ENCODE measurements at regions not wholly inside any gene's neighbourhood (a gene's known extent, or its start where the extent isn't known, plus 50 kb on each side); places are given as distances from the start of the nearest gene placed in this dataset.
A peak's percentile ranks its signal among the peaks of the same experiment; 100 is the strongest.

GRCh38 chr12:19924360-19924759 lies 444.0 kb upstream of the PDE3A start:
- no peak for DNase-seq

- no peak for DNase-seq
Measured at GRCh38 chr12:19925841-19926240, 442.5 kb upstream of the PDE3A start.

DNA sequence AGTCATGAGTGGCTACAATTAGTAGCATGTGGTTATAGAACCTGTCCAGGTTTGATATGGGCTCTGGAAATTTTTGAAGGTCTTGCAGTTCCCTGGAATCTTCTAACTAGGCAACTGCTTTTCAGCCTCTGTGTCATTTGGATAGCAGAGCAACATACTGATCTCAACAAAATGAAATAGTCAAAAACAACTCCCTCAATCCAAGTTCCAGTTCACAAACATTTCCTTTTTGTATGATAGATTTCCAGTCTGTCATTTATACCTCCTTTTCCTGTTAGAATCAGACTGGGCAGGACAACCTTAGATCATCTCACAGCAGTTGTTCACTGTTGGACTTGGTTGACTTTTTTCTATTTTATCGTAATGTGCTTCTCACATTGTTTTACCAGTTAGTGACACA lies 442.1 kb upstream of the PDE3A start:
- DNase-seq: no peak

GRCh38 chr12:19927661-19928060 lies 440.7 kb upstream of the PDE3A start:
- no peak for DNase-seq

- no peak for DNase-seq
Measured at GRCh38 chr12:19932413-19932812, 435.9 kb upstream of the PDE3A start.

DNA sequence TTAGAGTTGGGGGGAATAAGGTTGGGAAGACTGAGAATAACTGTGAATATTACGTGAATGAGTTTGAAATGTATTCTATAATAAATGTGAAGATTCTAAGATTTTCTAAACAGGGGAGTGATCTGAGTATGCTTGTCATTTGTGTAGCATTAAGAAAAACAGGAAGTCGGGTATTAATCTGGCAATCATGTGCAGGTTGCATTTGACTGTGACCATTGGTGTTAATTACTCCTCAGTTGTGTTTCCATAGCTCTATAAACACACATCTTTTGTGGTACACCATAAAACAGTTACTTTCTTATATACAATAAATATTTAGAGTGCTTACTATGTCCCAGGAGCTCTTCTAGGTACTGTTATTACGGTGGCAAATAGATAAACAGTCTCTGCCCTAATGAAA lies 434.4 kb upstream of the PDE3A start:
- DNase-seq: no peak

DNA sequence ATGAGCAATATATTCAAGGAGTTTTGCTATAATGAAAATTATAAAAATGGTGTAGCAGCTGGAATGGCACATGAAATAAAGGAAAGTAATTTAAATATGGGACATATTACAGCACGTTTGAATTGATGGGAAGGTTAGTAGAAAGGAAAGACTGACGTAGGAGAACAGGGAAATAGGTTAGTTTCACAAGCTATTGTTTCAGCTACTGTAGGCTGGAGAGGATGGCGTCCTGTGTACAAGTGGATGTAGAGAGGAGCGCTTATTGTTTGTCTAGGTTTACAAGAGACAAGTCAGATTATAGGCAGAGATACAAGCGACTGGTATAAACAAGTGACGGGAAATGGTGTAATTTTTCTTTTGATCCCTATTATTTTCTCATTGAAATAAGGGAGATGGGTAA lies 431.2 kb upstream of the PDE3A start:
- no peak for DNase-seq

GRCh38 chr12:19938031-19938430 lies 430.3 kb upstream of the PDE3A start:
- DNase-seq: no peak

DNA sequence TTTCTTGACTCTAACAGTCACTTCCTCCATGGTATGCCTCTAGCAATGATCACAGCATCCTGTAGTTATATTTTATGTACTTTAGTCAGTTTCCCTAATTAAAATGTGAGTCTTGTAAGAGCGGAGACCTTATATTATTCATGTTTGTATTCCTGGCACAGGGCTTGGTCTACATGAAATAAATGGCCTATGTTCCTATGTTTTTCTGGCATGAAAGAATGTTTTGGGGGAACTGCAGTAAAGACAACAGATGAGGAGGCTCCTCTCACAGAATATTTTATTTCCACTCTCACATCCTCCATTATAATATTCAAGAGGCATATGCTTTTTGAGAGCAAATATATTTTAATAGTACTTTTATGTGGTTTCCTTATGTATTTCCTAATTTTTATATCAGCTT lies 429.8 kb upstream of the PDE3A start:
- no peak for DNase-seq

GRCh38 chr12:19940267-19940666 lies 428.1 kb upstream of the PDE3A start:
- no peak for DNase-seq

- DNase-seq: no peak
Measured at GRCh38 chr12:19941096-19941495, 427.2 kb upstream of the PDE3A start.

GRCh38 chr12:19945559-19946435 lies 422.5 kb upstream of the PDE3A start:
- DNase-seq: peak; percentile 61

DNA sequence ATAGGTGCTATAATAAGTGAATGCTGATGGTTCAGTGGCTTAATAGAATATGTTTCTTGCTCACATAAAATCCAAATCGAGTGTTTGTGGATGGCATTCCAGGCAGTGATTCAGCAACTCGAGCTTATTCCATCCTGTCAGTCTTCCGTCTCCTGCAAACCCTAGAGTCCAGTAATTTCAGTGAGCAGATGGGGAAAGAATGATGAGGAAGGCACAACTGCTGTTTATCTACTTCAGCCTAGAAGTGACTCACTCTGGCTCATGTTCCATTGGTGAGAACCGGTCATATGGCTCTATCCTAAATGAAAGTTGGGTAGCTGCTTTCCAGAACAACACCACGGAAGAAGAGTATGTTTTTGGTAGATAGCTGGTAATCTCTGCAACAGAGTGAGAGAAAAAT lies 421.8 kb upstream of the PDE3A start:
- DNase-seq: peak; percentile 96

DNA sequence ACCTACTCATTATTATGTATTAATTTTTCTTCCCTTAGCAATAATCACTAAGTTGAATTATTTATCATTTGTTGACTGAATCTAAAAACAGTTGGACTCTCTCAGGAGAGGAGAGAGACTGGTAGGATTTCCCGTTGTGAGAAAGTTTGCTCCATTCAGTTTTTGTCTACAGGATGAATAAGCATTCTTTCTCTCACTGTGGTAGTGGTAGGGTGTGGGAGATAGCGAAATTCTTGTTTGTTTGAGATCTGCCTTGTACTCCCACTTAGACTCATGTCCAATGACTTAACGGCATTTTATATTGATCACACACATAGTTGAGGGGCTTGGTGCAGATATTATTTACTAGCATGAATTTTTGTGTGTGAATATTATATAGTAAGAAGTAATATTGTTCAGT lies 421.0 kb upstream of the PDE3A start:
- DNase-seq: no peak

DNA sequence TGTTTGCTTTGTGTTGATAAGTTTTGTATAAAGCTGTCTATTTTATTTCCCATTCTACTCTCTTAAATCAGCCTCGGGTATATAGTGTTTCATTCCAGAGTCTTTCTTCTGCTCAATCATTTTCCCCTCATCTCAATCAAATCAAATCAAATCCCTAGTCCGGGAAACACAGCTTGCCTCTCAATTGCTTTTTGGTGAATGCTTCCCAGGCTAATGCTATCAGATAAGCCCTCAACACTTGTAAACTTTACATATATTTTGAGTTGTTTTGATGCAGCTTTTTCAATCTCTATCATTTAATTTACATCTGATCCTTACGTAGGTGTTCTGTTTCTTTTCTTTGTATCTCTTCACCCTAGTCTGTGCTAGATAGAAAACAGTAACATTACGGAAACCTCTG lies 416.7 kb upstream of the PDE3A start:
- no peak for DNase-seq

GRCh38 chr12:19953734-19954133 lies 414.6 kb upstream of the PDE3A start:
- DNase-seq: no peak

DNA sequence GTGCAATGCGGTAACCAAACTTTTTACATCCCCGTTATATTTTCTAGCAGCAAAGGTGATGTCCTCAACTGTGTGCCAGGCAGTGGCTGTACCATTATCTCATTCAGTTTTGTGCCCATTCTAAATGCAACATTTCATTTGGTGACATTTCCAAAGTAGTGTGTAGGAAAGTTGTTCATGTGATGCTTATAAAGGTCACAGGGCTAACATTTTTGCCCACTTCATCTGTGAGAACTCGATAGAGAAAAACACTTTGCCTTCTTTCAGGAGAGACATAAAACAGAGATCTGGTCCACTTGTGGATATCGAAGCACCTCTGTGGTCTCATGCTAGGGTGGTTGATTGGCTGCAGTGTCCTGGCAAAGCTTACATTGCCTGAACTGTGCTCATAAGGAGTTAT lies 414.2 kb upstream of the PDE3A start:
- DNase-seq: no peak

DNA sequence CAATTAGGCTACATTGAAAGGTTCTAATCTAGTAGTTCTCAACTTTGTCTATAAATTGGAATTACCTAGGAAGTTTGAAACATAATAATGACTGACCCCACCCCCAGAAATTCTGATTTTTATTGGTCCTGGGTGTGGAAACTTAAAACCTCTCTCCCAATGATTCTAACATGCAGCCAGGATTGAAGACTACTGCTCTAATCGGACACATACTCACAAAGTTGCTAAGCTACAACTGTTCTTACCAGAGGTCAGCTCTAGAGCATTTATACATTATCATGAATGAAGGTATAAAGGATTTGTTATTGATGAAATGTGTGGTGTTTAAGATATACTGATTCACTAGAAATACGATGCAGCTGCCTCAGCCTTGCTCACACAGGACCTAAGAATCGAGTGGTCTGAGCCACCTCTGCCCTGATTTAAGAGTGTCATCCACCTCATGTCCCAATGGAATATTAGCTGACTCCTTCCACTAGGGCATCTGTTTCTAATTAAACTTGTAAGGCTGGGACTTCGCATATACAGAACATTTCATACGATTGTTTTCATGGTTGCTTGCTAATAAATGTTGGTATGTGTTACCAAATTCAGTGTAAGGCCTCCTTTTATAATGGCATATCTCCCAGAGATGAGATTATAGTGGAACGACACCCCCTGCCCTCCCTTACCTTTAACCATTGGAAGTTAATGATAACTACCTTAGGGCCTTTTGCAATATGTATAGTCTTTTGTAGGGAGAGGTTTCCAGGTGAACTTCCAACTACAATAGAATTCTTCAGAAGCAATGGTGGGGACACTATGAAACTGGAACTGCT lies 410.8 kb upstream of the PDE3A start:
- no peak for DNase-seq

DNA sequence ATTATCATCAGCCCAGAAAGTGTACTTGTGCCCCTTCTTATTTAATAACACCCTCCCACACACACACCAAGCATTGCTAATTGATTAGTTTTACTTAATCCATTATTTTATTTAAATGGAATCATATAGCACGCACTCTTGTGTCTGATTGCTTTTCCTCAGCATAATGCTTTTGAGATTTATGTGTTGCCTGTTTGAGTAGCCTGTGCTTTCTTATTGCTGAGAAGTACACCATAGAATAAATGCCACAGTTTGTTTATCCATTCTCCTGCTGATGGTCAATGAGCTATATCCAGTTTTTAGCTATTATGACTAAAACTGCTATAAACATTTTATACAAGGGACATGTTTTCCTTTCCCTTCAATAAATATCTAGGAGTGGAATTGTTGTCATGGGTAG lies 409.9 kb upstream of the PDE3A start:
- DNase-seq: no peak

DNA sequence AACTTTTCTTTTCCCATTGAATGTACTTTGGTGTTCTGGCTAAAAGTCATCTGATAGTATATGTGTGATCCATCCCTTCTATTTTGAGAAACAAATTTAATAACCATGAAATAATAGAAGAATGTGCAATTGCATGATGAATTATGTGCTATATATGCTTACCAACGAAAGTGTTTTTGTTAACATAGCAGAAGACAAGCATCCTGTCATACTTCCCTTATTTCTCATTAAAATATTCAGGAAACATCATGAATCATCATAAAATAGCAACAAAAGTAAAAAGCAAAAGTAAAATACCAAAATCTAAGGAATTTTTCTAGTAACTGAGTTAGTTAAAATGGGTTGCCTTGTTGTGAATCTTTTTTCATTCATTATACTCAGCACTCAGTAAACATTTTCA lies 409.0 kb upstream of the PDE3A start:
- no peak for DNase-seq

- no peak for DNase-seq
Measured at GRCh38 chr12:19960527-19960926, 407.8 kb upstream of the PDE3A start.

GRCh38 chr12:19962192-19962591 lies 406.1 kb upstream of the PDE3A start:
- DNase-seq: no peak

- DNase-seq: no peak
Measured at GRCh38 chr12:19963972-19964371, 404.4 kb upstream of the PDE3A start.

- DNase-seq: peak; percentile 56
Measured at GRCh38 chr12:19964549-19964948, 403.8 kb upstream of the PDE3A start.

Measured in NCI-H226 (cell line).